ENCODE measurements at regions not wholly inside any gene's neighbourhood (a gene's known extent, or its start where the extent isn't known, plus 50 kb on each side); places are given as distances from the start of the nearest gene placed in this dataset.

DNA sequence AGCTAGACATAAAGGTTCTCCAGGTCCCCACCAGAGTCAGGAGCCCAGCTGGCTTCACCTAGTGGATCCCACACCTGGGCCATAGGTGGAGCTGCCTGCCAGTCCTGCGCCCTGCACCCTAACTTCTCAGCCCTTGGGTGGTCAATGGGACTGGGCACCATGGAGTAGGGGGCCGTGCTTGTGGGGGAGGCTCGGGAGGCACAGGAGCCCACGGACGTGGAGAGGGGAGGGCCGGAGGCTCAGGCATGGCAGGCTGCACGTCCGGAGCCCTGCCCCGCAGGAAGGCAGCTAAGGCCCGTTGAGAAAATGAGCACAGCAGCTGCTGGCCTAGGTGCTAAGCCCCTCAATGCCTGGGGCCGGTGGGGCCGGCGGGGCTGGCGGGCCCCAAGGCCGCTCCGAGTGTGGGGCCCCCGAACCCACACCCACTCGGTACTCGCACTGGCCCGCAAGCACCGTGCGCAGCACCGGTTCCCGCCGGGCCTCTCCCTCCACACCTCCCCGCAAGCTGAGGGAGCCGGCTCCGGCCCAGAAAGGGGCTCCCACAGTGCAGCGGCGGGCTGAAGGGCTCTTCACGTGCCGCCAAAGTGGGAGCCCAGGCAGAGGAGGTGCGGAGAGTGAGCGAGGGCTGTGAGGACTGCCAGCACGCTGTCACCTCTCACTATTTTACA lies 291.1 kb downstream of the KLHL4 start:
- 20 to 68% methylated on average over 3 to 6 of the region's 35 CpGs for WGBS, 2 experiments (ENCODE audit: low coverage in 1 of 2, low lambda C conversion rate in 2 of 2, missing lambda C conversion rate in 2 of 2)
- in situ Hi-C loops (cut with MboI), result no loop called here
- H3K36me3 ChIP-seq (ENCODE audit: low read depth), result no peaks in the 10 kb centered on the region

DNA sequence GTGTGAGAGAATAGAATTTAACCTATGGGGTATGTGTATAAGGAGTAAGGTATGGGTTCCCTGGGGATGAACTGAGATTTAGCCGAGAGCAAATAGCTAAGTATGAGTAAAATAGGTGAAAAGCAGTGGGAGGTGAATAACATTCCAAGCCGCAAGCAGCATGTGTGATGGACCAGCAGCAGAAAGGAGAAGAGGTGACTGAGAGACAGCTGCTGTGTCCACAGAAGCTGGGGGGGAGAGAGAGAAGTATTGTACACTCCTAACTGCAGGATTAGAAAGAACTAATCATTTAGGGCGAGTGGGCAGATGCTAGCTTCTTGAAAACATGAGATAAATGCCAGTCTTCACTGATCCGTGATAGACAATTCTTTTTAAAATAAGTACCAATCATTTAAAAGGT lies 296.0 kb downstream of the KLHL4 start:
- TF ChIP-seq EZH2 (IDR thresholded peaks at IDR 0.05; ENCODE audit: insufficient read depth, poor library complexity, severe bottlenecking) (no peak), EZH2phosphoT487 (IDR thresholded peaks at IDR 0.05; ENCODE audit: insufficient read depth, low read depth) (no peak)
- Histone ChIP-seq H3K4me2 (ENCODE audit: unreplicated experiment) (no peak overlapping the region), H3K9me2 (ENCODE audit: insufficient read depth) (no peaks in the 10 kb centered on the region), H4K20me1 (ENCODE audit: insufficient read depth) (no peaks in the 10 kb centered on the region), H3K79me2 (ENCODE audit: insufficient read depth) (no peaks in the 10 kb centered on the region), H3K4me3 (no peak overlapping the region), H3K27me3 (replicated peaks; ENCODE audit: insufficient read depth) (no peaks in the 10 kb centered on the region), H3F3A (ENCODE audit: insufficient read depth) (no peaks in the 10 kb centered on the region), H3K9ac (no peak overlapping the region), H3K4me1 (ENCODE audit: insufficient read depth) (no peaks in the 10 kb centered on the region), H2AFZ (no peak overlapping the region), H3K27ac (no peak overlapping the region), H3K9me3 (ENCODE audit: low read depth) (no peaks in the 10 kb centered on the region), H3K36me3 (ENCODE audit: low read depth) (no peaks in the 10 kb centered on the region)
- 15 to 19% methylated on average over 3 of the region's 4 CpGs for whole genome bisulfite sequencing, 2 experiments (ENCODE audit: low coverage in 1 of 2, low lambda C conversion rate in 2 of 2, missing lambda C conversion rate in 2 of 2)
- no peak for DNase-seq
- in situ Hi-C loops (cut with MboI), result no loop called here

More for the DNA sequence above, 291.1 kb downstream of the KLHL4 start:
- Histone ChIP-seq H3K4me1 (ENCODE audit: insufficient read depth) (no peaks in the 10 kb centered on the region), H3K4me3 (no peak overlapping the region), H3K27ac (no peak overlapping the region), H3K4me2 (ENCODE audit: unreplicated experiment) (no peak overlapping the region), H3K27me3 (replicated peaks; ENCODE audit: insufficient read depth) (no peaks in the 10 kb centered on the region), H3K9me3 (ENCODE audit: low read depth) (no peaks in the 10 kb centered on the region), H2AFZ (no peak overlapping the region), H4K20me1 (ENCODE audit: insufficient read depth) (no peaks in the 10 kb centered on the region), H3F3A (ENCODE audit: insufficient read depth) (no peaks in the 10 kb centered on the region), H3K9me2 (ENCODE audit: insufficient read depth) (no peaks in the 10 kb centered on the region), H3K9ac (no peak overlapping the region), H3K79me2 (ENCODE audit: insufficient read depth) (no peaks in the 10 kb centered on the region)
- TF ChIP-seq EZH2 (IDR thresholded peaks at IDR 0.05; ENCODE audit: insufficient read depth, poor library complexity, severe bottlenecking), result no peak
- no peak for TF ChIP-seq EZH2phosphoT487 (IDR thresholded peaks at IDR 0.05; ENCODE audit: insufficient read depth, low read depth)
- no peak for DNase-seq

DNA sequence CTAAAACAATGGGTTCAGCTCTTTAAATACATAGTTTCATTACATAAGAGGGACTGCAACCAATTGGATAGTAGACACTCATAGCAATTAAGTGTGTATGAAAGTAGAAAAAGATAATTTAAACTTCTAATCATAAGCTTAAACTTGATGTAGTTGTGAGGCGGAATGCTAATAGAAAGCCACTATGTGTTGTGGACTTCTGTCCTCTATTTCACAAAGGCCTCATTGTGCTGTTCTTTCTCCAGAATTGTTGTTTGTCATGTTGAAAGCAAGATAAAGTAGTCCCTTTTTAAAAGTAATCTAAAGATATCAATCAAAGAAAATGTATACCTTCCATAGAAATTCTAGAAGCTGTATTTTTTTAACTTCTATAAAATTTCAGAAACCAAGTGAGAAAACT lies 329.4 kb downstream of the KLHL4 start:
- 30 to 38% methylated on average over 1 of the region's 1 CpG for WGBS, 2 experiments (ENCODE audit: low coverage in 1 of 2, low lambda C conversion rate in 2 of 2, missing lambda C conversion rate in 2 of 2)
- Histone ChIP-seq H3K79me2 (ENCODE audit: insufficient read depth) (no peaks in the 10 kb centered on the region), H3K36me3 (ENCODE audit: low read depth) (no peaks in the 10 kb centered on the region), H3F3A (ENCODE audit: insufficient read depth) (no peaks in the 10 kb centered on the region), H3K27me3 (replicated peaks; ENCODE audit: insufficient read depth) (no peaks in the 10 kb centered on the region), H3K4me3 (no peak overlapping the region), H3K4me1 (ENCODE audit: insufficient read depth) (no peaks in the 10 kb centered on the region), H3K27ac (no peak overlapping the region), H2AFZ (no peak overlapping the region), H3K4me2 (ENCODE audit: unreplicated experiment) (no peak overlapping the region), H3K9me3 (ENCODE audit: low read depth) (no peaks in the 10 kb centered on the region), H4K20me1 (ENCODE audit: insufficient read depth) (no peaks in the 10 kb centered on the region), H3K9ac (no peak overlapping the region), H3K9me2 (ENCODE audit: insufficient read depth) (no peaks in the 10 kb centered on the region)
- TF ChIP-seq EZH2 (IDR thresholded peaks at IDR 0.05; ENCODE audit: insufficient read depth, poor library complexity, severe bottlenecking), result no peak
- TF ChIP-seq EZH2phosphoT487 (IDR thresholded peaks at IDR 0.05; ENCODE audit: insufficient read depth, low read depth), result no peak
- no peak for DNase-seq
- in situ Hi-C loops (cut with MboI), result no loop called here

DNA sequence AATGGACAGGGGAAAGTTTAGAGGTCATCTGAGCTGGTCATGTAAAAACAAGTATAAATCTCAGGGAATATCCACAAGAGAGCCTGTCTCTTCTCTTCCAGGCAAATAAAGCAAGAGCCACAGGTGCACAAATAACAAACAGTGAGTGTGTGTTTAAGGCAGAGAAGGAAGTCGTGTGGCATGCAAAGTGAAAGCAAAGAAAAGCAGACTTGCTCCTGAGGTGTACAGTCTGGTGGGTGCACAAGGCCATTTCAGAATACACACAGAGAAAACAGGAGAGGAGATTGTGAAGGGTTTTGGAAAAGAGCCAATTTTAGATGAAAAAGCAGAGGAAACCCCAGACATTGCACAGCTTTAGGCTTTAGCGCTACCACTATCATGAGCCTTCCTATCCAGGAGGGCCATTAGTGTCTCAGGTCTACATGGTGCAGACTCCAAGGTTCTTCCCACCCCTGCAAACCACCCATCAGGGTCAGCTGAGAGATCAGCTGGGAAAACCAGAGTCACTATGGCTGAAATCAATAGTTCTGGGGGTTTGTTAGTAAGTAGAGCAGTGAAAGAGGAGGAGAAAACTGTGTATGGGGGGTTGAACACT lies 355.8 kb downstream of the KLHL4 start:
- no peaks in the 10 kb centered on the region for H3K9me3 ChIP-seq (ENCODE audit: low read depth)
- H4K20me1 ChIP-seq (ENCODE audit: insufficient read depth), result no peaks in the 10 kb centered on the region
- H3K27me3 ChIP-seq (replicated peaks; ENCODE audit: insufficient read depth), result no peaks in the 10 kb centered on the region
- no peak overlapping the region for H3K4me3 ChIP-seq
- TF ChIP-seq EZH2 (IDR thresholded peaks at IDR 0.05; ENCODE audit: insufficient read depth, poor library complexity, severe bottlenecking) (no peak), EZH2phosphoT487 (IDR thresholded peaks at IDR 0.05; ENCODE audit: insufficient read depth, low read depth) (no peak)
- no peak overlapping the region for H3K27ac ChIP-seq
- H2AFZ ChIP-seq, result no peak overlapping the region
- in situ Hi-C loops (cut with MboI), result no loop called here
- H3K4me1 ChIP-seq (ENCODE audit: insufficient read depth), result no peaks in the 10 kb centered on the region
- 35 to 44% methylated on average over 2 of the region's 2 CpGs for WGBS, 2 experiments (ENCODE audit: low coverage in 1 of 2, low lambda C conversion rate in 2 of 2, missing lambda C conversion rate in 2 of 2)
- no peak overlapping the region for H3K9ac ChIP-seq
- no peak for DNase-seq
- no peaks in the 10 kb centered on the region for H3F3A ChIP-seq (ENCODE audit: insufficient read depth)
- no peaks in the 10 kb centered on the region for H3K79me2 ChIP-seq (ENCODE audit: insufficient read depth)
- no peaks in the 10 kb centered on the region for H3K36me3 ChIP-seq (ENCODE audit: low read depth)
- no peak overlapping the region for H3K4me2 ChIP-seq (ENCODE audit: unreplicated experiment)
- no peaks in the 10 kb centered on the region for H3K9me2 ChIP-seq (ENCODE audit: insufficient read depth)

All from GM23248 (cell line).